Esophagus squamous epithelium (tissue), 5 donors: ENCODE measurements at regions not wholly inside any gene's neighbourhood (a gene's known extent, or its start where the extent isn't known, plus 50 kb on each side); places are given as distances from the start of the nearest gene placed in this dataset.

Experiments
- DNase-seq: peaks from one replicate; lab custom pipeline; 2025; lab: John Stamatoyannopoulos, UW
- H3K27ac ChIP-seq, 4 donors: fragments of 200-600 bp; sonication (generic); one replicate each; pipeline ENCODE4 v1.5.1; 2016 to 2019; ENCODE audit warnings: mild to moderate bottlenecking in 1 of 4
- H3K27me3 ChIP-seq, 4 donors: fragments of 200-600 bp; sonication (generic); 1 replicate in 3 of 4; 2 replicates in 1 of 4; pipeline versions ENCODE4 v1.5.1 to v1.6.0; 2017 to 2021; ENCODE audit warnings: antibody characterized with exemption in 1 of 4
- H3K36me3 ChIP-seq, 3 donors: fragments of 200-600 bp; sonication (generic); one replicate each; pipeline ENCODE4 v1.5.1; 2016 to 2019
- H3K4me1 ChIP-seq, 3 donors: fragments of 200-600 bp; sonication (generic); one replicate each; pipeline ENCODE4 v1.5.1; 2017 to 2019
- H3K4me3 ChIP-seq, 4 donors: fragments of 200-600 bp; sonication (generic); 1 replicate in 3 of 4; 2 replicates in 1 of 4; pipeline ENCODE4 v1.5.1; 2016 to 2019; ENCODE audit warnings: mild to moderate bottlenecking in 2 of 4, moderate library complexity in 1 of 4
- H3K9me3 ChIP-seq, 3 donors: fragments of 200-600 bp; sonication (generic); one replicate each; pipeline ENCODE4 v1.5.1; 2016 to 2019
- CTCF ChIP-seq, 6 experiments: fragments of 450-650 bp in 4 of 6; fragments of 200-600 bp in 2 of 6; sonication (generic) in 2 of 6; IDR thresholded peaks; one replicate each; pipeline ENCODE4 v1.5.1; 2016 to 2019; ENCODE audit warnings: antibody characterized with exemption in 6 of 6, mild to moderate bottlenecking in 4 of 6, moderate library complexity in 4 of 6
- POLR2A ChIP-seq, 4 donors: fragments of 450-650 bp; IDR thresholded peaks; one replicate each; pipeline ENCODE4 v1.6.1; 2017; ENCODE audit warnings: antibody characterized with exemption in 4 of 4, mild to moderate bottlenecking in 4 of 4, moderate library complexity in 3 of 4
- WGBS, 2 donors: methylation state at CpG; one replicate each; pipeline ENCODE4 v1.1.5; 2018; 5-methylcytosine and 5-hydroxymethylcytosine counted together
- intact Hi-C: fragments of 100-400 bp; cut with DNase I; formaldehyde crosslinking; loops from one replicate; pipeline ENCODE4 v1.15.0; 2022
- donor health status: DM: yes; HTN: yes; CAD: no.

GRCh38 chr2:144948205-144948855 is 428.4 kb upstream of the ZEB2 start:
- Histone ChIP-seq H3K27ac (no peak overlapping the region), H3K4me1 (peaks cover 0 to 13% (median 0%) of the 10 kb centered on the region in 3 donors), H3K9me3 (no peaks in the 10 kb centered on the region), H3K4me3 (no peak overlapping the region), H3K27me3 (no peaks in the 10 kb centered on the region), H3K36me3 (no peaks in the 10 kb centered on the region)
- intact Hi-C loops = no loop called here
- TF ChIP-seq POLR2A (IDR thresholded peaks at IDR 0.05) = no peak
- TF ChIP-seq CTCF (IDR thresholded peaks at IDR 0.05) = no peak
- DNase-seq = no peak
- 76 to 81% methylated on average over 2 of the region's 2 CpGs for WGBS, 2 donors

- H3K4me3 ChIP-seq = no peak overlapping the region
- no peak for DNase-seq
- peaks cover 0 to 16% (median 0%) of the 10 kb centered on the region in 3 donors for H3K4me1 ChIP-seq
- intact Hi-C loops = no loop called here
- WGBS, 2 donors = 51 to 65% methylated on average over 2 of the region's 2 CpGs
- no peaks in the 10 kb centered on the region for H3K9me3 ChIP-seq
- TF ChIP-seq CTCF (IDR thresholded peaks at IDR 0.05) (no peak), POLR2A (IDR thresholded peaks at IDR 0.05) (no peak)
- no peaks in the 10 kb centered on the region for H3K36me3 ChIP-seq
- H3K27ac ChIP-seq = no peak overlapping the region
- no peaks in the 10 kb centered on the region for H3K27me3 ChIP-seq
Observed at GRCh38 chr2:144947709-144948037, 427.8 kb upstream of the ZEB2 start.

- WGBS, 2 donors = 60 to 83% methylated on average over 1 of the region's 1 CpG
- Histone ChIP-seq H3K36me3 (no peaks in the 10 kb centered on the region), H3K27me3 (no peaks in the 10 kb centered on the region), H3K4me1 (peaks cover 0 to 15% (median 0%) of the 10 kb centered on the region in 3 donors), H3K27ac (no peak overlapping the region), H3K4me3 (no peak overlapping the region), H3K9me3 (no peaks in the 10 kb centered on the region)
- TF ChIP-seq CTCF (IDR thresholded peaks at IDR 0.05) = no peak
- no peak for TF ChIP-seq POLR2A (IDR thresholded peaks at IDR 0.05)
- no peak for DNase-seq
- intact Hi-C loops = no loop called here
Observed at GRCh38 chr2:144946263-144946662, 426.3 kb upstream of the ZEB2 start.

- no peaks in the 10 kb centered on the region for H3K9me3 ChIP-seq
- no peak overlapping the region for H3K4me3 ChIP-seq
- TF ChIP-seq CTCF (IDR thresholded peaks at IDR 0.05) (no peak), POLR2A (IDR thresholded peaks at IDR 0.05) (no peak)
- intact Hi-C loops = no loop called here
- peaks cover 0 to 10% (median 0%) of the 10 kb centered on the region in 3 donors for H3K4me1 ChIP-seq
- H3K27me3 ChIP-seq = no peaks in the 10 kb centered on the region
- no peak for DNase-seq
- H3K27ac ChIP-seq = no peak overlapping the region
- H3K36me3 ChIP-seq = no peaks in the 10 kb centered on the region
- WGBS, 2 donors = 89 to 94% methylated on average over 5 of the region's 5 CpGs
Observed at GRCh38 chr2:144944546-144945220, 424.8 kb upstream of the ZEB2 start.

GRCh38 chr2:144943986-144944385 is 424.1 kb upstream of the ZEB2 start:
- no peak overlapping the region for H3K27ac ChIP-seq
- intact Hi-C loops = no loop called here
- 49 to 58% methylated on average over 2 of the region's 2 CpGs for WGBS, 2 donors
- H3K36me3 ChIP-seq = no peaks in the 10 kb centered on the region
- no peaks in the 10 kb centered on the region for H3K27me3 ChIP-seq
- no peak overlapping the region for H3K4me3 ChIP-seq
- H3K4me1 ChIP-seq = peaks cover 0 to 10% (median 0%) of the 10 kb centered on the region in 3 donors
- no peak for DNase-seq
- no peaks in the 10 kb centered on the region for H3K9me3 ChIP-seq
- no peak for TF ChIP-seq CTCF (IDR thresholded peaks at IDR 0.05)
- no peak for TF ChIP-seq POLR2A (IDR thresholded peaks at IDR 0.05)
